ENCODE measurements at regions not wholly inside any gene's neighbourhood (a gene's known extent, or its start where the extent isn't known, plus 50 kb on each side); places are given as distances from the start of the nearest gene placed in this dataset.

- DNase-seq (ENCODE audit: low read depth in 4 of 4, low spot score in 3 of 4): no peak
Measured at GRCh38 chr10:128280271-128280670, 154.0 kb upstream of the MKI67 start.

- DNase-seq (ENCODE audit: low read depth in 4 of 4, low spot score in 3 of 4): no peak
Measured at GRCh38 chr10:128281343-128281742, 155.1 kb upstream of the MKI67 start.

GRCh38 chr10:128281861-128282260, 155.6 kb upstream of the MKI67 start:
- no peak for DNase-seq (ENCODE audit: low read depth in 4 of 4, low spot score in 3 of 4)

- DNase-seq (ENCODE audit: low read depth in 4 of 4, low spot score in 3 of 4): no peak
Measured at GRCh38 chr10:128286141-128286761, 160.0 kb upstream of the MKI67 start.

- no peak for DNase-seq (ENCODE audit: low read depth in 4 of 4, low spot score in 3 of 4)
Measured at GRCh38 chr10:128286762-128287500, 160.7 kb upstream of the MKI67 start.

GRCh38 chr10:128287921-128288320, 161.7 kb upstream of the MKI67 start:
- no peak for DNase-seq (ENCODE audit: low read depth in 4 of 4, low spot score in 3 of 4)

- no peak for DNase-seq (ENCODE audit: low read depth in 4 of 4, low spot score in 3 of 4)
Measured at GRCh38 chr10:128289621-128290020, 163.4 kb upstream of the MKI67 start.

GRCh38 chr10:128295003-128295402, 168.8 kb upstream of the MKI67 start:
- no peak for DNase-seq (ENCODE audit: low read depth in 4 of 4, low spot score in 3 of 4)

- DNase-seq (ENCODE audit: low read depth in 4 of 4, low spot score in 3 of 4): no peak
Measured at GRCh38 chr10:128296253-128297007, 170.2 kb upstream of the MKI67 start.

- peak in 1 of 4 donors; percentile 35 for DNase-seq (ENCODE audit: low read depth in 4 of 4, low spot score in 3 of 4)
Measured at GRCh38 chr10:128297709-128298378, 171.6 kb upstream of the MKI67 start.

- DNase-seq (ENCODE audit: low read depth in 4 of 4, low spot score in 3 of 4): no peak
Measured at GRCh38 chr10:128298587-128298986, 172.4 kb upstream of the MKI67 start.

GRCh38 chr10:128300290-128300824, 174.1 kb upstream of the MKI67 start:
- DNase-seq (ENCODE audit: low read depth in 4 of 4, low spot score in 3 of 4): no peak

GRCh38 chr10:128301051-128301450, 174.8 kb upstream of the MKI67 start:
- DNase-seq (ENCODE audit: low read depth in 4 of 4, low spot score in 3 of 4): no peak

- DNase-seq (ENCODE audit: low read depth in 4 of 4, low spot score in 3 of 4): no peak
Measured at GRCh38 chr10:128302808-128303207, 176.6 kb upstream of the MKI67 start.

GRCh38 chr10:128304271-128304670, 178.0 kb upstream of the MKI67 start:
- no peak for DNase-seq (ENCODE audit: low read depth in 4 of 4, low spot score in 3 of 4)

- no peak for DNase-seq (ENCODE audit: low read depth in 4 of 4, low spot score in 3 of 4)
Measured at GRCh38 chr10:128305601-128306345, 179.6 kb upstream of the MKI67 start.

GRCh38 chr10:128306535-128306934, 180.3 kb upstream of the MKI67 start:
- no peak for DNase-seq (ENCODE audit: low read depth in 4 of 4, low spot score in 3 of 4)

- DNase-seq (ENCODE audit: low read depth in 4 of 4, low spot score in 3 of 4): no peak
Measured at GRCh38 chr10:128306966-128307365, 180.7 kb upstream of the MKI67 start.

- no peak for DNase-seq (ENCODE audit: low read depth in 4 of 4, low spot score in 3 of 4)
Measured at GRCh38 chr10:128307820-128308219, 181.6 kb upstream of the MKI67 start.

- no peak for DNase-seq (ENCODE audit: low read depth in 4 of 4, low spot score in 3 of 4)
Measured at GRCh38 chr10:128310971-128311658, 184.9 kb upstream of the MKI67 start.

All from right renal pelvis (tissue), 4 donors.